ENCODE measurements at regions not wholly inside any gene's neighbourhood (a gene's known extent, or its start where the extent isn't known, plus 50 kb on each side); places are given as distances from the start of the nearest gene placed in this dataset.
"Not testable (repeated sequence)": the region's sequence is repeated elsewhere in the genome, so short reads cannot be mapped to it uniquely, and the experiment has no call there.

- DNase-seq: no peak
- H3K27ac Mint-ChIP-seq (ENCODE audit: unreplicated experiment): no peak overlapping the region
- no peaks in the 10 kb centered on the region for H3K27me3 Mint-ChIP-seq (ENCODE audit: unreplicated experiment)
- TF ChIP-seq, protein P1, sequence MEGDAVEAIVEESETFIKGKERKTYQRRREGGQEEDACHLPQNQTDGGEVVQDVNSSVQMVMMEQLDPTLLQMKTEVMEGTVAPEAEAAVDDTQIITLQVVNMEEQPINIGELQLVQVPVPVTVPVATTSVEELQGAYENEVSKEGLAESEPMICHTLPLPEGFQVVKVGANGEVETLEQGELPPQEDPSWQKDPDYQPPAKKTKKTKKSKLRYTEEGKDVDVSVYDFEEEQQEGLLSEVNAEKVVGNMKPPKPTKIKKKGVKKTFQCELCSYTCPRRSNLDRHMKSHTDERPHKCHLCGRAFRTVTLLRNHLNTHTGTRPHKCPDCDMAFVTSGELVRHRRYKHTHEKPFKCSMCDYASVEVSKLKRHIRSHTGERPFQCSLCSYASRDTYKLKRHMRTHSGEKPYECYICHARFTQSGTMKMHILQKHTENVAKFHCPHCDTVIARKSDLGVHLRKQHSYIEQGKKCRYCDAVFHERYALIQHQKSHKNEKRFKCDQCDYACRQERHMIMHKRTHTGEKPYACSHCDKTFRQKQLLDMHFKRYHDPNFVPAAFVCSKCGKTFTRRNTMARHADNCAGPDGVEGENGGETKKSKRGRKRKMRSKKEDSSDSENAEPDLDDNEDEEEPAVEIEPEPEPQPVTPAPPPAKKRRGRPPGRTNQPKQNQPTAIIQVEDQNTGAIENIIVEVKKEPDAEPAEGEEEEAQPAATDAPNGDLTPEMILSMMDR (IDR thresholded peaks at IDR 0.05; ENCODE audit: partially characterized antibody, unreplicated experiment): no peak
- no peaks in the 10 kb centered on the region for H3K4me1 Mint-ChIP-seq (ENCODE audit: low read depth, unreplicated experiment)
- no peaks in the 10 kb centered on the region for H3K9me3 Mint-ChIP-seq (ENCODE audit: unreplicated experiment)
- no peaks in the 10 kb centered on the region for H3K36me3 Mint-ChIP-seq (ENCODE audit: unreplicated experiment)
- H3K4me3 Mint-ChIP-seq (ENCODE audit: unreplicated experiment): no peak overlapping the region
Observed at GRCh38 chr4:124455671-124456070, 256.9 kb downstream of the ANKRD50 start.

GRCh38 chr4:124459196-124459940 lies 253.2 kb downstream of the ANKRD50 start:
- TF ChIP-seq, protein P1 (IDR thresholded peaks at IDR 0.05; ENCODE audit: partially characterized antibody, unreplicated experiment): no peak
- peaks cover 3% of the 10 kb centered on the region for H3K36me3 Mint-ChIP-seq (ENCODE audit: unreplicated experiment)
- H3K4me1 Mint-ChIP-seq (ENCODE audit: low read depth, unreplicated experiment): no peaks in the 10 kb centered on the region
- no peak overlapping the region for H3K4me3 Mint-ChIP-seq (ENCODE audit: unreplicated experiment)
- no peak for DNase-seq
- H3K9me3 Mint-ChIP-seq (ENCODE audit: unreplicated experiment): peaks cover 1% of the 10 kb centered on the region
- H3K27me3 Mint-ChIP-seq (ENCODE audit: unreplicated experiment): peaks cover 2% of the 10 kb centered on the region
- H3K27ac Mint-ChIP-seq (ENCODE audit: unreplicated experiment): no peak overlapping the region

DNA sequence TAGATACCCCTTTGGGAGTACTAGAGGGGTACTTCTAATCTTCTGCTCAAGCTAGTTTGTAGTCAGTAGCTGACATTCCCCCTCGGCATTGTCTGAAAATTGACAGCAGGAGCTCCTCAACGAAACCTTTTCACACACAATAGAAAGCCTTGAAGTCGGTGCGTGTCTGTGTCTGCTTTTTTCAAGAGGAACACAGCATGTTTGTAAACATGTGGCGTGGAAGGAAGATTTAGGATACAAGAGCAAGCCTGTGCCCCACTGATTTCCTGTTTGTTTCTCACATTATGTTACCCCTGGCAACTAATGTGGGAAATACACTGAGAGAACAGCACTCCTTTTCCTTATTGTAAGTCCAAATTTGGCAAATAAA lies 252.6 kb downstream of the ANKRD50 start:
- H3K27ac Mint-ChIP-seq (ENCODE audit: unreplicated experiment): no peak overlapping the region
- no peak overlapping the region for H3K4me3 Mint-ChIP-seq (ENCODE audit: unreplicated experiment)
- DNase-seq: no peak
- H3K4me1 Mint-ChIP-seq (ENCODE audit: low read depth, unreplicated experiment): no peaks in the 10 kb centered on the region
- peaks cover 2% of the 10 kb centered on the region for H3K27me3 Mint-ChIP-seq (ENCODE audit: unreplicated experiment)
- H3K36me3 Mint-ChIP-seq (ENCODE audit: unreplicated experiment): peaks cover 3% of the 10 kb centered on the region
- H3K9me3 Mint-ChIP-seq (ENCODE audit: unreplicated experiment): peaks cover 1% of the 10 kb centered on the region
- TF ChIP-seq, protein P1 (IDR thresholded peaks at IDR 0.05; ENCODE audit: partially characterized antibody, unreplicated experiment): no peak

DNA sequence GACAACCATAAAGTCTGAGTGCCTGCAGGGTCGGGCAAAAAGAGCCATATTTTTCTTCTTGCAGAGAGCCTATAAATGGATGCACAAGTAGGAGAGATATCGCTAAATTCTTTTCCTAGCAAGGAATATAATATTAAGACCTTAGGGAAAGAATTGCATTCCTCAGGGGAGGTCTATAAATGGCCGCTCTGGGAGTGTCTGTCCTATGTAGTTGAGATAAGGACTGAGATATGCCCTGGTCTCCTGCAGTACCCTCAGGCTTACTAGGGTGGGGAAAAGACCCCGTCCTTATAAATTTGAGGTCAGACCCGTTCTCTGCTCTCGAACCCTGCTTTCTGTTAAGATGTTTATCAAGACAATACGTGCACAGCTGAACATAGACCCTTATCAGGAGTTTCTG lies 250.9 kb downstream of the ANKRD50 start:
- not testable (repeated sequence) for H3K4me3 Mint-ChIP-seq (ENCODE audit: unreplicated experiment); DNase-seq; H3K9me3 Mint-ChIP-seq (ENCODE audit: unreplicated experiment); H3K27me3 Mint-ChIP-seq (ENCODE audit: unreplicated experiment); H3K4me1 Mint-ChIP-seq (ENCODE audit: low read depth, unreplicated experiment); H3K27ac Mint-ChIP-seq (ENCODE audit: unreplicated experiment); H3K36me3 Mint-ChIP-seq (ENCODE audit: unreplicated experiment)

GRCh38 chr4:124462954-124463828 lies 249.3 kb downstream of the ANKRD50 start:
- Mint-ChIP-seq H3K36me3 (ENCODE audit: unreplicated experiment) (peaks cover 3% of the 10 kb centered on the region), H3K4me1 (ENCODE audit: low read depth, unreplicated experiment) (no peaks in the 10 kb centered on the region), H3K4me3 (ENCODE audit: unreplicated experiment) (no peak overlapping the region), H3K27me3 (ENCODE audit: unreplicated experiment) (peaks cover 2% of the 10 kb centered on the region), H3K9me3 (ENCODE audit: unreplicated experiment) (peaks cover 1% of the 10 kb centered on the region), H3K27ac (ENCODE audit: unreplicated experiment) (no peak overlapping the region)
- DNase-seq: no peak
- TF ChIP-seq, protein P1 (IDR thresholded peaks at IDR 0.05; ENCODE audit: partially characterized antibody, unreplicated experiment): no peak

Data from glutamatergic neuron (in vitro differentiated cells).